ENCODE measurements at regions not wholly inside any gene's neighbourhood (a gene's known extent, or its start where the extent isn't known, plus 50 kb on each side); places are given as distances from the start of the nearest gene placed in this dataset.
"Not testable (repeated sequence)": the region's sequence is repeated elsewhere in the genome, so short reads cannot be mapped to it uniquely, and the experiment has no call there.

GRCh38 chr12:25625146-25625545 lies 72.1 kb upstream of the LMNTD1 start:
- no peak overlapping the region for H3K27ac ChIP-seq (ENCODE audit: low read length, poor library complexity, severe bottlenecking)
- no peaks in the 10 kb centered on the region for H3K36me3 ChIP-seq (ENCODE audit: control insufficient read depth in 1 of 2, insufficient read depth in 2 of 2, low read depth in 1 of 2, low read length in 2 of 2)
- H2BK15ac ChIP-seq (ENCODE audit: low read depth, poor library complexity, severe bottlenecking): no peak overlapping the region
- no peak overlapping the region for H4K8ac ChIP-seq (ENCODE audit: low read length)
- no peak overlapping the region for H2BK120ac ChIP-seq (ENCODE audit: low read depth, low read length)
- H3K14ac ChIP-seq (ENCODE audit: low read length in 2 of 2): no peak overlapping the region
- no peak for DNase-seq
- H3K79me1 ChIP-seq (replicated peaks; ENCODE audit: low read length, poor library complexity, severe bottlenecking): no peaks in the 10 kb centered on the region
- H3K4me2 ChIP-seq (ENCODE audit: low read length, poor library complexity, severe bottlenecking): no peak overlapping the region
- H3K4me1 ChIP-seq (ENCODE audit: control insufficient read depth, insufficient read depth, low read depth, low read length): peaks cover 2% of the 10 kb centered on the region
- H3K23ac ChIP-seq (ENCODE audit: low read length in 2 of 2): no peak overlapping the region
- no peak overlapping the region for H2BK5ac ChIP-seq (ENCODE audit: low read depth, low read length, poor library complexity, severe bottlenecking)
- WGBS: 82% methylated on average over 2 of the region's 2 CpGs
- no peak overlapping the region for H2AFZ ChIP-seq (ENCODE audit: low read depth, low read length)
- H3K4ac ChIP-seq (ENCODE audit: low read depth in 1 of 2, low read length in 2 of 2): no peak overlapping the region
- no peak overlapping the region for H3K18ac ChIP-seq (ENCODE audit: low read depth in 1 of 2, low read length in 2 of 2)
- H3K27me3 ChIP-seq (ENCODE audit: control insufficient read depth in 1 of 2, insufficient read depth in 1 of 2, low read length in 2 of 2): no peaks in the 10 kb centered on the region
- no peaks in the 10 kb centered on the region for H3K9me3 ChIP-seq (ENCODE audit: control insufficient read depth, low read length)
- H2AK5ac ChIP-seq (ENCODE audit: low read length, severe bottlenecking): no peak overlapping the region
- no peak overlapping the region for H2BK12ac ChIP-seq (ENCODE audit: low read length in 2 of 2)
- H3K9ac ChIP-seq (ENCODE audit: low read length): no peak overlapping the region
- no peak overlapping the region for H3K4me3 ChIP-seq (ENCODE audit: insufficient read depth in 1 of 2, low read depth in 1 of 2, low read length in 2 of 2)
- H4K91ac ChIP-seq (ENCODE audit: low read length): no peak overlapping the region

DNA sequence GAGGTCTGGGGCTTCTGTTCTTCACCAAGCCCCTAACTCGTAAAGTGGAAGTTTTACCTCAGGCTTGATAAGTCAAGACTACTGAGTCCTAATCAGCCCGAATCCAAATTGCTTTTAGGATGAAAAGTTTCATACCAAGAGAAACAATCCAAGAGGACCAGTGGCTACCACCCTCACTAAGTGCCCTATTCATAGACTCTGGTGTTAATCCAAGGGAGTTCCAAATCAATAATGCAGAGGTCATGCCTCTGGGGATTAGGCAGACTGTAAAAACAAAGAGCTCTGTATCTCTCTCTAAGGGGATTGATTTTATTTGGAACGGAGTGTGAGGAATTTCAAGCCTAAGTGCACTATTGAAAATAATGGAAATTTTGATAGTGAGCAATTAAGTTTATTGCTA lies 76.3 kb upstream of the LMNTD1 start:
- Histone ChIP-seq H3K14ac (ENCODE audit: low read length in 2 of 2) (no peak overlapping the region), H2AFZ (ENCODE audit: low read depth, low read length) (no peak overlapping the region), H3K4me2 (ENCODE audit: low read length, poor library complexity, severe bottlenecking) (no peak overlapping the region), H2AK5ac (ENCODE audit: low read length, severe bottlenecking) (no peak overlapping the region), H3K36me3 (ENCODE audit: control insufficient read depth in 1 of 2, insufficient read depth in 2 of 2, low read depth in 1 of 2, low read length in 2 of 2) (no peaks in the 10 kb centered on the region), H2BK12ac (ENCODE audit: low read length in 2 of 2) (no peak overlapping the region), H2BK15ac (ENCODE audit: low read depth, poor library complexity, severe bottlenecking) (no peak overlapping the region), H3K4me1 (ENCODE audit: control insufficient read depth, insufficient read depth, low read depth, low read length) (peaks cover 2% of the 10 kb centered on the region), H3K4me3 (ENCODE audit: insufficient read depth in 1 of 2, low read depth in 1 of 2, low read length in 2 of 2) (no peak overlapping the region), H3K79me1 (replicated peaks; ENCODE audit: low read length, poor library complexity, severe bottlenecking) (no peaks in the 10 kb centered on the region), H2BK5ac (ENCODE audit: low read depth, low read length, poor library complexity, severe bottlenecking) (no peak overlapping the region), H4K8ac (ENCODE audit: low read length) (no peak overlapping the region), H3K4ac (ENCODE audit: low read depth in 1 of 2, low read length in 2 of 2) (no peak overlapping the region), H2BK120ac (ENCODE audit: low read depth, low read length) (no peak overlapping the region), H3K23ac (ENCODE audit: low read length in 2 of 2) (no peak overlapping the region), H3K18ac (ENCODE audit: low read depth in 1 of 2, low read length in 2 of 2) (no peak overlapping the region), H3K27me3 (ENCODE audit: control insufficient read depth in 1 of 2, insufficient read depth in 1 of 2, low read length in 2 of 2) (no peaks in the 10 kb centered on the region), H3K9ac (ENCODE audit: low read length) (no peak overlapping the region), H3K9me3 (ENCODE audit: control insufficient read depth, low read length) (no peaks in the 10 kb centered on the region), H3K27ac (ENCODE audit: low read length, poor library complexity, severe bottlenecking) (no peak overlapping the region), H4K91ac (ENCODE audit: low read length) (no peak overlapping the region)
- 90% methylated on average over 3 of the region's 3 CpGs for WGBS
- no peak for DNase-seq

GRCh38 chr12:25630735-25631515 lies 77.8 kb upstream of the LMNTD1 start:
- H2AK5ac ChIP-seq (ENCODE audit: low read length, severe bottlenecking); H2BK15ac ChIP-seq (ENCODE audit: low read depth, poor library complexity, severe bottlenecking); H2BK120ac ChIP-seq (ENCODE audit: low read depth, low read length); H3K4me3 ChIP-seq (ENCODE audit: insufficient read depth in 1 of 2, low read depth in 1 of 2, low read length in 2 of 2); H3K27ac ChIP-seq (ENCODE audit: low read length, poor library complexity, severe bottlenecking); H2BK12ac ChIP-seq (ENCODE audit: low read length in 2 of 2); H2BK5ac ChIP-seq (ENCODE audit: low read depth, low read length, poor library complexity, severe bottlenecking); H3K14ac ChIP-seq (ENCODE audit: low read length in 2 of 2); H3K27me3 ChIP-seq (ENCODE audit: control insufficient read depth in 1 of 2, insufficient read depth in 1 of 2, low read length in 2 of 2); H2AFZ ChIP-seq (ENCODE audit: low read depth, low read length); H3K36me3 ChIP-seq (ENCODE audit: control insufficient read depth in 1 of 2, insufficient read depth in 2 of 2, low read depth in 1 of 2, low read length in 2 of 2); H4K8ac ChIP-seq (ENCODE audit: low read length); H4K91ac ChIP-seq (ENCODE audit: low read length); H3K4ac ChIP-seq (ENCODE audit: low read depth in 1 of 2, low read length in 2 of 2); H3K4me2 ChIP-seq (ENCODE audit: low read length, poor library complexity, severe bottlenecking); H3K9me3 ChIP-seq (ENCODE audit: control insufficient read depth, low read length); H3K23ac ChIP-seq (ENCODE audit: low read length in 2 of 2); H3K4me1 ChIP-seq (ENCODE audit: control insufficient read depth, insufficient read depth, low read depth, low read length); H3K79me1 ChIP-seq (replicated peaks; ENCODE audit: low read length, poor library complexity, severe bottlenecking); DNase-seq; H3K18ac ChIP-seq (ENCODE audit: low read depth in 1 of 2, low read length in 2 of 2); H3K9ac ChIP-seq (ENCODE audit: low read length): not testable (repeated sequence)
- 81% methylated on average over 11 of the region's 11 CpGs for WGBS

DNA sequence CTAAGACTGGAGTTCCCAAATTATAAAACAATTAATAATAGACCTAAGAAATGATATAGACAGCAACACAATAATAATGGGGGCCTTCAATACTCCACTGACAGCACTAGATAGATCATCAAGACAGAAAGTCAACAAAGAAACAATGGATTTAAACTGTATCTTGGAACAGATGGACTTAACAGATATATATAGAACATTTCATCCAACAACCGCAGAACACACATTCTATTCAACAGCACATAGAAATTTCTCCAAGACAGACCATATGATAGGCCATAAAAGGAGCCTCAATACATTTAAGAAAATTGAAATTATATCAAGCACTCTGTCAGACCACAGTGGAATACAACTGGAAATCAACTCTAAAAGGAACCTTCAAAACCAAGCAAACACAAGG lies 80.1 kb upstream of the LMNTD1 start:
- not testable (repeated sequence) for H3K79me1 ChIP-seq (replicated peaks; ENCODE audit: low read length, poor library complexity, severe bottlenecking); H3K9ac ChIP-seq (ENCODE audit: low read length); H3K23ac ChIP-seq (ENCODE audit: low read length in 2 of 2); H3K4ac ChIP-seq (ENCODE audit: low read depth in 1 of 2, low read length in 2 of 2); H3K9me3 ChIP-seq (ENCODE audit: control insufficient read depth, low read length); H2AFZ ChIP-seq (ENCODE audit: low read depth, low read length); H2BK120ac ChIP-seq (ENCODE audit: low read depth, low read length); H2BK5ac ChIP-seq (ENCODE audit: low read depth, low read length, poor library complexity, severe bottlenecking); H2BK15ac ChIP-seq (ENCODE audit: low read depth, poor library complexity, severe bottlenecking); H3K14ac ChIP-seq (ENCODE audit: low read length in 2 of 2); H3K18ac ChIP-seq (ENCODE audit: low read depth in 1 of 2, low read length in 2 of 2); H3K27me3 ChIP-seq (ENCODE audit: control insufficient read depth in 1 of 2, insufficient read depth in 1 of 2, low read length in 2 of 2); H3K4me1 ChIP-seq (ENCODE audit: control insufficient read depth, insufficient read depth, low read depth, low read length); H3K4me2 ChIP-seq (ENCODE audit: low read length, poor library complexity, severe bottlenecking); H2BK12ac ChIP-seq (ENCODE audit: low read length in 2 of 2); H3K4me3 ChIP-seq (ENCODE audit: insufficient read depth in 1 of 2, low read depth in 1 of 2, low read length in 2 of 2); H2AK5ac ChIP-seq (ENCODE audit: low read length, severe bottlenecking); H4K91ac ChIP-seq (ENCODE audit: low read length); H4K8ac ChIP-seq (ENCODE audit: low read length); DNase-seq; H3K27ac ChIP-seq (ENCODE audit: low read length, poor library complexity, severe bottlenecking); H3K36me3 ChIP-seq (ENCODE audit: control insufficient read depth in 1 of 2, insufficient read depth in 2 of 2, low read depth in 1 of 2, low read length in 2 of 2)
- 92% methylated on average over 1 of the region's 1 CpG for WGBS
